SKM-1 treated with dmso at 0.1 percent for 144 hours (cell line): ENCODE measurements at regions not wholly inside any gene's neighbourhood (a gene's known extent, or its start where the extent isn't known, plus 50 kb on each side); places are given as distances from the start of the nearest gene placed in this dataset.

Experiments used
- DNase-seq: peaks from one replicate; lab custom pipeline; 2025; ENCODE audit not compliant: unreplicated experiment; lab: John Stamatoyannopoulos, UW

DNA sequence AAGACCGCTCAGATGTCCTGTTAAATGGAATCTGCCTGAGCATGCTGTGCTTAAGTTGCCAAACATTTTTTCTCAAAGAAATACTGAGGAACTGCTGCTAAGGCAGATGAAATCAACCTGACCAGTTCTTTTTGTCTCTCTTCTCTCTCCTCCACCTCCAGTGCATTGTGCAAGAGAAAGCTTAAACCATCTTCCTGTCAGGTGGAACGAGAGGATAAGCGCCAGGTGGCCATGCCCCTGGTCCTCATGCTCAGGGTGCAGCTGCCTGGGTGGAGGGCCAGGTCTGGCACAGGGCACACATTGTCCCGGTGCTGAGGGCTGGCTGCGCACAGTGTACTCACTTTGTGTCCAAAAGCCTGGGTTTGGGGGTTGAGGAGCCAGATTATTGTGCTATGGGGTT, 176.2 kb upstream of the TP63 start:
- DNase-seq: no peak

DNA sequence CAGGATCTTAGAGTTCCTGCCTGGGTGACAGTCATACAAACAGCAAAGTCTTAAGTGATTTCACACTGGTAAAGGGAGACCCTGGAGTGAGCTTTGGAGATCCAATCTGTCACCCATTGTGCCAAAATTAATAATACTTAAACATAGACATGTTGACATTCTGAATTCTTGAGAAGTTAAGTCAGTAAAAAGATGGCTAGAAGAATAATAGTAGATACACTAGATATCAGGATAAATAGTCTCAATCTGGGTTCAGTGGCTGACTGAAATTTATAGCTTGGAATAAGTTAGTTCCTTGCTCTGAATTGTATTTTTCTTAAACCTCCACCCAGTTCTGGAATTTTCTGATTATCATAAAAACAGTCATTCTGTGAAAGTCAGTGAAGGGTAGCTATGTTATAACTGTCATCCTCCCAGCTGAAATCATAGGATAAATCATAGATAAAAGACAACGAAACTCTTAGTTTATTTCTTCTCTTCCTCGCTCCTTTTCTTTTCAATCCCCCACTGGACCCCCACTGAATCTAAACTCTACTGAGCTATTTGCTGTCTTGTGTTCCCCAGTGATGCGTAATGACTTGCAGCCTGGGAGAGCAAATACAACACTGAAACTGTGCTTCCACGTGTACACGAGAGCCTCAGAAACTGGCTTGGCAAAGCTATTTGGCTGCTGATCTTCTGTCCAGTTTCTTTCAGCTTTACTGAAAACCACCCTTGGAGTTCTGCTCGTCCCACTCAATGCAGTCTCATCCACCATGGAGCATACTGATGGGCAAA, 175.4 kb upstream of the TP63 start:
- DNase-seq: no peak

DNA sequence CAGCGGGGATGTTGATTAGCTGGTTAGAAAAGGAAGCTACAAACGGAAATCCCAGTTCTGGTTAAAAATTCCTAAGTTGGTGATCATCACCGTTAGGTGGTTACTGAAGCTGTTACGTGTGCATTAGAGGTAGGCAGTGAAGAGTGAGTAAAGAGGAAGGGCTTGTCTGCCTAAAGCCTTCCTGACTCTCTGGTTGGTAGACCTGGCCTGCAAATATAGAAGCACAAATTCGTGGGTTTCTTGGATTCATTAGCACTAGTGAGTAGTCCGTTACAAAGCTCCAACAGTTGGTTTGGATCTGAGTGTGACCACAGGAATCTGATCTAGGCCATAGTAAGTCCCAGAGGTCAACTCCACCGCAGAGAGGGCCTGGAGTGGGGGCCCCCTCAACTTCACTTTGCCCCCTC, 174.0 kb upstream of the TP63 start:
- DNase-seq: no peak

DNA sequence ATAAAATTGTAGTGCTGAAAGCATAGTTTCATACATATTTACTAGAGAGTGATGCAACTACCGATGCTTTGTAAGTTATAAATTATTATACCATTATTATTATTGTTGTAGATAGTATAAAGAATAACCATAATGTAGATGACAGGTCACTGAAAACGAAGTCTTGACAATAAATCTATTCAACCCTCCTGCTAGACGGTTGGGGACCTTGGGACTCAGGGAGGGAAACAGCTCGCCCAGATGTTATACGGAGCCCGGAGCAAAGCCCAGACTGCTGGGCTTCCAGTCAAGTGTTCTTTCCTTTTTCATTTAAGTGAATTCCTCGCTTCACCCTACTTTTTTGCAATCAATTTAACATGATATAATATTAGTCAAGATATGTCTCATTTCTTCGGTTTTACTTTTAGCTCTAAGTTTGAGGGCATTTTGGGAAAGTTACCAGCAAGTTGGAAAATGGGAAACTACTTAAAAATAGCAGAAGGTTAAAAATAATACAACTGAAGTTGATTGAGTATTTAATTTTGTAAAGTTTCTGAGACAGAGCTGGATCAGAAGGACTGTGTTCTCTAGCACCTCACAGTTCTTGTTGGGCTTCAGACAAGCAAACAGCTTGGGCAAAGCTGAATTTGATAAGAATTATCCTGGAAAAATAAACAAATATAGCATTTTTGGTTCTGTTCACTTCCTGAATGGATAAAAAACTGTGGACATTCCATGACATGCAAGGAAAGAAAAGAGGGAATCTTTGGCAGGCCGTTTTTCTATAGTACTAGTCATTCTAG, 173.4 kb upstream of the TP63 start:
- DNase-seq: no peak

DNA sequence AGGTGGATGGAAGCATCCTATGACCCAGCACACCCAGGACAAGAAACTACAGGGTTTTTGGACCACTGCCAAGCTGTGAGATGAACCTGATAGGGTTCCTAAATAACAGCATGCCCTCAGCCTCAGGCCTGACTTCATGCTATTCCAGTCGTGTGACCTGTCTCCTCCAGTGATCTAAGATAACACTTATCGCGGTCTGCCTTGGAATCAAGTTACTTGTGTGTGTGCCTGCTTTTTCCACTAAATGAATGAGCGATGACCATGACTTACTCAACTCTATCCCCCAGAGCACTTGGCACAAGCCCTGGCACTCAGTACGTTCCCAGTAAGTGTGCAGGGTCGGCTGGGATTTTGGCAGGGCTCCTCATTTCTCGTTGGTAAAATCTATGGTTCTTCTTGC, 172.7 kb upstream of the TP63 start:
- DNase-seq: no peak

DNA sequence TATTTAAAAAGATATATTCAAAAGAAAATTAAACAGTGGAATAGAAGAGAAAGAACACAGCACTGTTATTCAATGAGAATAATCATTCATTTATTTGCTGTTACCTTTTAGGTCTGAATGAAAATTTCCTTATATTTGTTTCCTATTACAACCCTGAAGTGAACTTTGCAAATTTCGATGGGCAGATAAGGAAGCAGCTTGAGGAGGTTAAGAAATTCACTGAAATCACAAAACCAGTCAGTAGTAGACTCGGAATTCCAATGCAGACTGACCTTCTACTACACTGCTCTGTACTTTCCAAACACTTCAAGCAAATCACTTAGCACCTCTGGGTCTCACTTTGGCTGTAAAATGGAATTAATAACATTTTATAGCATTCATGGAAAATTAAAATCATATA, 172.0 kb upstream of the TP63 start:
- no peak for DNase-seq

DNA sequence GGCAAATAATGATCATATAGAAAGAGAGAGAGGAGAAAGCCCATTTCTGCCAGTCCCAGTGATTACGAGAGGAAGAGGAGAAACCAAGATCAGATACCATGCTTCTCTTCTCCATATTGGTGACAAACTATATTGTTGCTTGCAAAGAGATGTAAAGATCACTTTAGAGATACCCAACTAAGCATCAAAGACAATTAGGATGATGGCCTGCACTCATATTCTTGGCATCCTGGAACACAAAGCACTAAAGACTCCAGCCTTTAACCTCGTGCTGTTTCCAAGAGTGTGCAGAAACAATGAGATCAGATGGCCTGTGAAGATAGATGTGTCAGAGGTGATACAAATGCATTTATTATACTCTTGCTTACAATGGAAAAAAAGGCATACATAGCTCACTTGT, 170.7 kb upstream of the TP63 start:
- DNase-seq: no peak

DNA sequence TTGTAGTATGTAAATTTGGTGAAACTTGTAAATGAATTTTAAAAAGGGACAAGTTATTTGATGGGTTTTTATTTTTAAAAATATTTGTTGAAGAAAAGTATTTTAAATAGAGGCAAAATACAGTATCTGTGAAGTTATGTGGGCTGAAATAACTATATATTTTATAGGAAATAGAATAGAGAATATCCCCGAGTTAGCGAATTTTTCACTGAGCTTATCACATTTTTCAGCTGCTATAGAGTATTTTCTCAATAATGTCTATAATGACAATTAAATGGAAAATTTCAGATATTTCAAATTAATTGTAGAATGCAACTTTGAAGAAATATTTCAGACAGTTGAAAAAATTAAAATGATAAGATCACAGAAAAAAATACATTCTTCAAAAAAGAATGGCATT, 166.4 kb upstream of the TP63 start:
- no peak for DNase-seq

DNA sequence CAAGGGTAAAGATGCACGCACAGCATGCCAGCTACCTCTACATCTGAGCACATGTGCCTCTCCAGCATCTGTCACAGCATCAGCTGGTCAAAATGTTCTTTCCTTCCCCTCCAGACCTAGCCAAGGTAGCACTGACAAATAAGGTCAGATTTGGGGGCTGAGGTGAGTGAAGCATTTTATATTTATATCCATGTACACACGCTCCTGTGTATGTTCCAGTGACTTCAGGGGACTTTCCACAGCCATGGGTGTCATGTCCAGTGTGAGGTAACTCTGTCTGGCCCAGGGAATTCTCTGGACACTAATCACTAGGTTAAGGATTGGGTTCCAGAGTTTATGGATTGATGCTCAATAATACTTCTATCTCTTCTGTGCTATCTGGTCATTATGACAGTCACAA, 165.2 kb upstream of the TP63 start:
- no peak for DNase-seq

DNA sequence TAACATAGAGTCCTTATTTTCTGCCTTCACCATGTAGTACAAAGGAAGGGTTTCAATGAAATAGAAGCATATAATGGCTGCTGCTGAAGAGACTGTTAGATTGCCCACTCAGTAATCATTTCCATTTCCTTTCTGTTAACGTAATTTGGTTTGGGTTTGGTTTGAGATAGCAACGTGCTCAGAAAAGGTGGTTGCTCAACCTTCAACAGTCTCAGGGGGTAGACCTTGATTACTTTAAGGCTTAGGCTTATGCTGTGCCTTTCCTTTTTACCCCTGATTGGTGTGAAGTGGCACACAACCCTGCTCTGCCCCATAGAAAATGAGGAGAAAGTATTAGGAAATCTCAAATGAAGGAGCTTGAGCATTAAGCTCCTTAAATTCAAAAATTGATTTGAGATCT, 163.7 kb upstream of the TP63 start:
- DNase-seq: no peak

DNA sequence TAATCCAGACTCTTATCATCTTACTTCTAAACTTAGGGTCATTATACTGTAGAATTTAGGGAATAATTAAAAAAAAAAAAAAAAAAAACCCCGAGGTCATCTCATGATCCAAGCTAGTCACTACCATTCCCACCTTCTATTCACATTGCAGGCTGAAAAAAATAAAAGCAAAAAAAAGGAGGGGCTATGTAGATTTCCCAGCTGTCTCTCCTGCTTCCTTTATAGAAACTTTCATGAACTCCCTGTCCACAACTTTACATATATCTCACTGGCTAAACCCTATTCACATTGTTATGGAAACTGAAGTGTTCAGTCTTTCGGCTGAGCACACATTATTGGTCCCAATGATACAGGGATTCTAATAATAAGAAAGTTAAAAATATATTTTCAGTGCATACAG, 156.2 kb upstream of the TP63 start:
- DNase-seq: no peak

DNA sequence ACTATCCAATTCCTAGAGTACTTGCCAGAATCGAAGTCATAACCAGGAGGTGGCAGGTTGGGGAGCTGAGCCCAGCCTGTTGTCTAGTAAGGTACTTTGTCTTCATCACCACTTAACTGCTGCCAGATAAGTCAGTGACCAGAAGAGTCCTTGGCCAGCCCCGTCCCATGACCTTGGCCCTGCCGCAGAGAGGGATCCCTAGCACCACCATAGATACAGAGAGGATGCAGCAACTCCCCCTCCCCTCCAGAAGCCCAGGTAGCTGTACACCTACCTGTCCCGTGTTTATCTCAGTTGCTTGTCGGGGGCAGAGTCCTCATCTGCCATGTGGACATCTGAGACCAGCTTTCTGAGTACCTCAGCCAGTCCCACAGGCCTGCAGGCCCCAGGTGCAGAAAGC, 153.6 kb upstream of the TP63 start:
- DNase-seq: no peak

DNA sequence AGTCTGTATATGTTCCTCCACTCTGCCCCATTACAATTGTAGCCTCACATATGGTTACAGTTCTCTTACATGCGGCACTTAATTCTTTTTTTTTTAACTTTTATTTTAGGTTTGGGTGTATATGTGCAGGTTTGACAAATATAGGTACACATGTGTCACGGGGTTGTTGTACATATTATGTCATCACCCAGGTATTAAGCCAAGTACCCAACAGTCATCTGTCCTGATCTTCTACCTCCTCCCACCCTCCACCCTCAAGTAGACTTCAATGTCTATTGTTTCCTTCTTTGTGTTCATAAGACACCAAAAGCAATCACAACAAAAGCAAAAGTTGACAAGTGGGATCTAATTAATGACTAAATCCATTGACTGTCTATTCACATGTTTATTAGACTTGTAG, 144.6 kb upstream of the TP63 start:
- DNase-seq: no peak

DNA sequence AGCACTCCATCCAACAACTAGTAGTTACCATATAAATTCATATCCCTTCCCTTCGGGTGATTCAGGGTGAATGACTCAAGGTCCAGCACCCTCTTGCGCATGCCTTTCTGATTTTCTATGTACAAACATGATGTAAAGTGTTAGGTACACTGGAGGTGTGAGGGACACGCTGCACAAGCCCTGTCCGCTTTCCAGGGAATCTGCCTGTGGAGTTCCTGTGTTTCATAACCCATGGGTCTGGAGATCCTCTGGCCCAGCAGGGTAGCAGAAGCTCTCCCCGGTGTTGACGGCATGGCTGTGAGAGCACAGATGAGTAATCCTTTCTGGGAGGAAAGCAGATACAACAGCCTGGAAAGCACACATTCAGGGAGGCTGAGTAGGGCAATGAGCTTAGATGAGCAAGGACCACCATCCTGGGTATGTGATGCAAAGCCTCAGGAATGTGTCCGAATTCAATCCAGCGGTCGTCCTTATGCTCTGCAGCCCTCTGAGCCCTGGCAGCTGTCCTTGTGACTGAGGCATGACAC, 142.9 kb upstream of the TP63 start:
- no peak for DNase-seq

DNA sequence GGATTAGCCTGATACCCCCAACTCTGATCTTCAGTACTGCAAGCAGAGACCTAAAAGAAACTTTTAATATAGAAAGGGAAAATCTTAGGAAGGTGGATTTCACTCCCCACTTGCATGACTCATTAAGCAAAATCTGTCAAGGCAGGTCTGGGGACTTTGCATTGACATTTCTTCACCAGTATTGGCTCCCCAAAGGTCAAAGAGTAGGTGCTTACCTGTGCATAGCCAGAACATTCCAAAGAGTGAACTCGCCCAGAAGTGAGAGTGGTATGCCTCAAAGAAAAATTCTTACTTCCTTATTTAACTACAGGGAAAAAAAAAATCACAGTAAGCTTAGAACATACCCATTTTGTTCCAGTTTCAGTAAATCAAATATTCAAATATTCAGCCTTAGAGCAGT, 140.9 kb upstream of the TP63 start:
- no peak for DNase-seq

DNA sequence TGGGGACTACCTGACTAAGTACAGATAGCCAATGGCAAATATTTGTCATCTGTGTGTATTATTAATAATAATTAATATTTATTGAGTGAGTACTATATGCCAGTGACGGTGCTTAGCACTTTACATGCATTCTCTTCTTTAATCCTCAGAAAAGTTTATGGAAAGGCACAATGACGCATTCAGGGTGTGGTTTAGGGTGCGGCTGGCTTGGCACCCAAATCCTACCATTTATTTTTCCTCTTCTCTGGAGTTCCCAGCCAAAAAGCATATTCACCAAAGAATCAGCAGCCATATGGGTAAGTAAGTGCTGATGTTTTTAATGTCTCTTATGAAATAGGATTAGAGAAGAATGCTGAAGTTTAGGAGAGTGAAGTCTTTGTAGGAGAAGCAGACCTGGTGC, 140.4 kb upstream of the TP63 start:
- no peak for DNase-seq

DNA sequence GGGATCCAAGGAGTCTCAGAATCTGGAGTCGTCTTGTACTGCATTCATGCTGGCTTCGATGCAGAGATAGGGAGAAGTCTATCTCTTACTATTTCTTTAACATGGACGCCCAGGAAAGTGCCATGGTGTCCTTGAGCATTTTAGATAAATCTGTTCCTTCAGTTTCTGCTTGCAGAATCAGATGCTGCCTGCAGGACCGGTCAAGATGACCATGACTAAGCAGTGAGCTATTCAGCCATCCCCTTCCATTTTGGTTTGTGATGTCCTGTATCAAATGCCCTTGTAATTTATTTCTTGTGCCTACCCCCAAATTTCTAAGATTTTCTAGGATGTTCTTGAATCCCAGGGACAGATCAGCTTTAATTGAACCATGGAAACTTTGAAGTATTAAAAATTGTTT, 139.4 kb upstream of the TP63 start:
- no peak for DNase-seq

DNA sequence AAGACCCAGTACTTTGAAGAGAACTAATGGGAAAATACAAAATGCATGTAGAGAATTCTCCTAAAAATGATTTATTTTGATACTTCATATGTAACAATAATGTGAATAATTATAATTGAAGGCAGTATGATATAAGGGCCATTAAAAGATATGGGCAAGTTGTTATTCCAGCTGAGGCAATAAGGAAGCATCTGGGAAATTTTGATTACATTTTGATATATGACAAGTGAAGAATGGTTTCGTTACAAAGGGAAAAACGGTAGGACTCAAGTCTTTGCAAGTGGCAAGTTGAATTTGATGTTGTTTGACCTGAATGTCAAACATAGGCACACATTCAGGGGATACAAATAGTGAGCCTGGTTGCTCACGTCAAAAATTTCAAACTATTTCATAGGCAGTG, 137.9 kb upstream of the TP63 start:
- no peak for DNase-seq

DNA sequence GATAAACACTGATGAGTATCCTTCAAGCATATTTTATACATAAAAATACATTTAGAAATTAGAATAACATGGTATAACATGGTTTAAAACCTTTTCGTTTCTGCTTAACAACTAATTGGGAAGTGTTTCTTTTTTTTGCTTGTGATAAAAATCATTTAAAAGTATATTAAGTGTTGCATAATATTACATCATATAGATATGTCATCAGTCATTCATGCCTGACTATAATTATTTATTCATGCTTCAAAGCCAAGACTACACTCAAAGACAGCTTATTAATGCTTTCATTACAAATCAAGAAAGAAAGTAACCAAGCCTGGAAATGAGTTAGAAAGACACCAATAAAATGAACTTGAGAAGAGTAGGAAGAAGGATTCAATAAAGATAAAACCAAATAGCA, 136.6 kb upstream of the TP63 start:
- no peak for DNase-seq

DNA sequence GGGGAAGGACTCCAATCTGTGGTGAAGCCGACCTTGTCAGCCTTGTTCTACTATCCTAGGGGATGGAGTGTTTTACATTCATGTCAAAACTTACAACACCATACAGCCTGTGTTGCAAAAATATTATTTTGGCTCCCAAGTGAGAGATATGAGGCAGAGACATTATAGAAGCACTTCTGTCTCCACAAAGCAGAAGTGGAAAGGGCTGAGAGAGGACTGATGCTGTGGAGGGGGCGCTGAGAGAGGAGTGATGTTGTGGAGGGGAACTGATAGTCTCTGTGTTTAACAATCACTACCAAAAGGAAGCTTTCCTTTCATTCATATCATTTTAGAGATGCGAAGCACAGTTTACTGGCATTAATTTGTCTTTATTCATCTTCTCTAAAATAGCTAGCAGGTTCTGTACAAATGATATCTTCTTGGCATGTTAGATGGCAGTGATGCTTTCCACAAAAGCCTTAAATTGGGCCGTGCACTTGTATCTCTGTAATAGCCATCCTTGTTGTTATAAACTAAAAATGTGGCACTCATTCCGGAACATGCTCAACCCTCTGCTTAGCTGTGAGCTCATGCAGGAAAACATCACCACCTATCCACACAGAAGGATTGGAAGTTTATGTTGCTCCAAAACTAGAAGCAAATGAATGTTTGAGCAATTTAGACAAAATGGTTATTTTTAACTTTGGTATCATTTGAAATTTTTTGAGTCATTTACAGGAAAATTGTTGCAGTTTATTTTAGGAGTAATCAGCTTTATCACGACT, 134.6 kb upstream of the TP63 start:
- DNase-seq: no peak

DNA sequence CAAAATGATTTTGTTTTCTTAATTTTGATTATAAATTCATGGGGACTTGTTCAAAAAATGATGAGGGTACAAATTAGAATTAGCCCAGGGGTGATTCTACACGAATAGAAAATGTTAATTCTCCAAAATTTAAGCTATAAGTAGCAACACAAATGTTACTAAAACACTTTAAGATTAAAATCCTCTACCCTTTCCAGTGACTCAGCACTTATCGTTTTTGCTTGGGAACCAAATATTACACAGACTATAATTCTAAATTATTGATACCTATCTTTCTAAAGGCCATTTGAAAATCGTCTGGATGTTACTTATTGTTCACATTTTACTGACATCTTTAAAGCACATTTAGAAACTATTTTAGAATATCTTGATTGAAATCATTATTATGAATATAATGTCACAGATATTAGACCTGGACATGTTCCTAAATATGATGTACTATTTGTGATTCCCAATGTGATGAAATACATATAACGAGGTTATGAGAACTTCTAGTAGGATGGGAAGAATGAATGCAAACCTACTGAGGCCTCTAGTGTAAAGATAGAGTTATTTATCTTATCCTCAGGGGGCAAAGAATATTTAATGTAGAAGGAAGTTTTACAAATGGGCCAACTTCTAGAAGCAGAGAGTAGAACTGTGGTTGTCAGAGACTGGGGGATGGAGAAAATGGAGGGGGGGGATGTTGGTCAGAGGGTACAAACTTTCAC, 132.0 kb upstream of the TP63 start:
- DNase-seq: no peak
